GM23338 (cell line): ENCODE measurements at regions not wholly inside any gene's neighbourhood (a gene's known extent, or its start where the extent isn't known, plus 50 kb on each side); places are given as distances from the start of the nearest gene placed in this dataset.

ENCODE experiments used
- POLR2AphosphoS5 ChIP-seq: IDR thresholded peaks from 2 replicates; pipeline ENCODE4 v1.6.1; 2016; ENCODE audit warnings: antibody characterized with exemption, low read depth
- TF ChIP-seq, protein P1 (sequence below), 2 experiments: fragments of 200-600 bp in 1 of 2; sonication (generic) in 1 of 2; conservative IDR thresholded peaks; 2 replicates each; pipeline versions ENCODE4 v1.5.1 to v1.6.1; 2016 to 2017; ENCODE audit warnings: antibody characterized with exemption in 2 of 2, low read depth in 2 of 2, mild to moderate bottlenecking in 2 of 2, moderate library complexity in 1 of 2

DNA sequence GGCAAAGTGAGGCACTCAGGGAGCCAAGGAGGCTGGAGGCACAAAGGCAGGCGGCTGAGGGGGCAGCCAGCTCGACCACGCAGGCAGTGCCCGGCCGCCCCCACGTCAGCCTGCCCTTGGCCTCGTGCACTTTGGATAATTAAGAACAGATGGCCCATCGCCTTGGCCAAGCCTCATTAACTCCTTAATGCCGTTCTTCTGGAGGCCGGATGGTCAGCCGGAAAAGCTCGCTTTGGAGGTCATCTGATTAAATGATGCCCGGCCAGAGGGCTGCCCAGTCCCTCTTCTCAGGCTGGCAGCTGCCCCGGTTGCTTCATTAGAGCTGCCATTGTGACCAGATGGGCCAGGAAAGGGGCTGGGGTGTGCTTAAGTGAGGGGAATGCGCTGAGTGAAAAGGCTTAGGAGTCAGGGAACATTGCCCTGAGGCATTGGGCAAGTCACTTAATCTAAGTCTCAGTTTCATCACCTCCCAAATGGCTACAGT is 364.0 kb downstream of the NPIPA8 start:
- TF ChIP-seq, protein P1, sequence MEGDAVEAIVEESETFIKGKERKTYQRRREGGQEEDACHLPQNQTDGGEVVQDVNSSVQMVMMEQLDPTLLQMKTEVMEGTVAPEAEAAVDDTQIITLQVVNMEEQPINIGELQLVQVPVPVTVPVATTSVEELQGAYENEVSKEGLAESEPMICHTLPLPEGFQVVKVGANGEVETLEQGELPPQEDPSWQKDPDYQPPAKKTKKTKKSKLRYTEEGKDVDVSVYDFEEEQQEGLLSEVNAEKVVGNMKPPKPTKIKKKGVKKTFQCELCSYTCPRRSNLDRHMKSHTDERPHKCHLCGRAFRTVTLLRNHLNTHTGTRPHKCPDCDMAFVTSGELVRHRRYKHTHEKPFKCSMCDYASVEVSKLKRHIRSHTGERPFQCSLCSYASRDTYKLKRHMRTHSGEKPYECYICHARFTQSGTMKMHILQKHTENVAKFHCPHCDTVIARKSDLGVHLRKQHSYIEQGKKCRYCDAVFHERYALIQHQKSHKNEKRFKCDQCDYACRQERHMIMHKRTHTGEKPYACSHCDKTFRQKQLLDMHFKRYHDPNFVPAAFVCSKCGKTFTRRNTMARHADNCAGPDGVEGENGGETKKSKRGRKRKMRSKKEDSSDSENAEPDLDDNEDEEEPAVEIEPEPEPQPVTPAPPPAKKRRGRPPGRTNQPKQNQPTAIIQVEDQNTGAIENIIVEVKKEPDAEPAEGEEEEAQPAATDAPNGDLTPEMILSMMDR (conservative IDR thresholded peaks at IDR 0.05; ENCODE audit: low read depth in 2 of 2), result no peak
- no peak for TF ChIP-seq POLR2AphosphoS5
